ENCODE measurements at regions not wholly inside any gene's neighbourhood (a gene's known extent, or its start where the extent isn't known, plus 50 kb on each side); places are given as distances from the start of the nearest gene placed in this dataset.

DNA sequence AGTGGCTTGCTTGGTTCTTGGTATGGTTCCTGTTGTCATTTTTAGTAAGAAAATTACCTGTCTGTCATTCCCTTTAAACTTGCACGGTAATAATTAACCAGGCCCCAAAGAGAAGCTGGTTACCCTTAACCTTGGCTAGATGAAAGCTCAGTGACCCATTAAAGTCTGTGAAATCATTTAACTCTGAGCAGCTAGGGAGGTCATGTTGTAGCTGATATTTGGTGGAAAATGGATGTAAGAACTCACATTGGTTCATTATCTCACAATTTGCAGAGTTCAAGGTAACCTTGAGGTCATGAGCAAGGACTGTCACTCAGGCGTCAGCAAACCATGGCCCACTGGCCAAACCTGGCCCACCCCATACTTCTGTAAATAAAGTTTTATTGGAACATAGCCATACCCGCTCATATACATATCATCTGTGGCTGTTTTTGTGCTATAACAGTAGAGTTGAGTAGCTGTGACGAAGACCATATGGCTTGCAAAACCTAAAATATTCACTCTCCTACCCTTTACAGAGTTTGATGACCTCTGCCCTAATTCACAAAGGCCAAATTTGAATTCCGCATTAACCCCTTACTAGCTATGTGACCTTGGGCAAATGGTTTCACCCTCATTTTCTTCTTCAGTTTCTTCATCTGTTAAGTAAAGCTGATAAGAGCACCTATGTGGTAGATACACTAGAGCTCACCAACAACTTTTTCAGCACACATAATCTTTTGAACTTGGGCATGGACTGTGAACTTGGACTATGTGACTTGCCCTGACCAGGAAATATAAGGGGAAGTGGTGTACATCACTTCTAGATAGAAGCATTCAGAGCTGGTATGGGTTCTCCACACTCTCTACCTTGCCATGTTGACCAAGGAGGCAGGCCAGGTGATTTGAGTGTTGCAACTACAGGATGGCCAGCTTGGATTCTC is 61.5 kb upstream of the CPEB4 start:
- TF ChIP-seq CTCF (IDR thresholded peaks at IDR 0.05) = no peak
- no peak for TF ChIP-seq POLR2A (IDR thresholded peaks at IDR 0.05)

Measured in body of pancreas (tissue), 4 donors.